Prostate gland (tissue), 2 donors: ENCODE measurements at regions not wholly inside any gene's neighbourhood (a gene's known extent, or its start where the extent isn't known, plus 50 kb on each side); places are given as distances from the start of the nearest gene placed in this dataset.

ENCODE experiments used
- DNase-seq: peaks from one replicate; pipeline ENCODE4 v3.0.0-alpha.2; 2019; ENCODE audit warnings: low spot score
- H3K27ac ChIP-seq, 2 donors: fragments of 200-600 bp; sonication (generic); 2 replicates each; pipeline ENCODE4 v1.5.1; 2017 to 2019
- H3K27me3 ChIP-seq: fragments of 200-600 bp; sonication (generic); replicated peaks from 2 replicates; pipeline ENCODE4 v1.5.1; 2019; ENCODE audit not compliant: insufficient read depth
- H3K36me3 ChIP-seq, 2 donors: fragments of 200-600 bp; sonication (generic); 1 replicate in 1 of 2; 2 replicates in 1 of 2; pipeline versions ENCODE4 v1.5.1 to v1.8.1; 2017 to 2019
- H3K4me1 ChIP-seq: fragments of 200-600 bp; sonication (generic); replicated peaks from 2 replicates; pipeline ENCODE4 v1.5.1; 2019
- H3K4me3 ChIP-seq, 2 donors: fragments of 200-600 bp; sonication (generic); 2 replicates each; pipeline ENCODE4 v1.5.1; 2017 to 2019
- H3K9me3 ChIP-seq: fragments of 200-600 bp; sonication (generic); 2 replicates; pipeline ENCODE4 v1.5.1; 2017
- POLR2A ChIP-seq: fragments of 450-650 bp; IDR thresholded peaks from one replicate; pipeline ENCODE4 v1.6.1; 2016; ENCODE audit warnings: antibody characterized with exemption, mild to moderate bottlenecking
- POLR2AphosphoS5 ChIP-seq: sonication (generic); formaldehyde crosslinking; IDR thresholded peaks from one replicate; pipeline ENCODE4 v1.6.1; 2017; ENCODE audit warnings: antibody characterized with exemption
- WGBS: methylation state at CpG from one replicate; pipeline ENCODE4 v1.1.5; 2018; 5-methylcytosine and 5-hydroxymethylcytosine counted together
- intact Hi-C: fragments of 100-400 bp; cut with DNase I; formaldehyde crosslinking; loops from one replicate; pipeline ENCODE4 v1.14.2; 2022
- TF ChIP-seq, protein P1 (sequence below), 4 experiments: fragments of 200-600 bp in 2 of 4; fragments of 450-650 bp in 2 of 4; sonication (generic) in 2 of 4; IDR thresholded peaks; 1 replicate in 3 of 4; 2 replicates in 1 of 4; pipeline ENCODE4 v1.5.1; 2016 to 2019; ENCODE audit warnings: antibody characterized with exemption in 4 of 4, mild to moderate bottlenecking in 2 of 4, moderate library complexity in 2 of 4

DNA sequence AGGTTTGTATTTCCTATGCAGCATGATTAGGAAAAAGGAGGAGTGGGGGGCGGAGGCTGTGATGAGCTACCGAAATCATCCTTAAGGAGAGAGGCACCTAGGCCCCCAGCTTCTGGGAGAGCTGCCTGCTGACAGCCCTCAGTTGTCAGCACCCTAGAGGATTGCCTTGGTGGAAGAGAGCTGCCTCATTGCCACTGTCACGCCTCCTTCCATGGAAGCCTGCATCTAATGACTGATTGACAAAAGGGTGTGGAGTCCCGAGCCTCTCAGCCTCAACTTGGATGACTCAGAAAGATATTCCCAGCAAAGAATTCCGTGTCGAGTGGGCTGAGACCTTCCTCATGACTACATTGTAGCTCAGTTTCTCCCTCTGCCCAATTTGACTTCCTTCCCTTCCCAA is 320.4 kb upstream of the PROK2 start:
- H3K27me3 ChIP-seq: no peaks in the 10 kb centered on the region
- 91% methylated on average over 6 of the region's 6 CpGs for WGBS
- DNase-seq: no peak
- intact Hi-C loops: no loop called here
- H3K27ac ChIP-seq: no peak overlapping the region
- no peaks in the 10 kb centered on the region for H3K4me1 ChIP-seq
- TF ChIP-seq POLR2A (no peak), POLR2AphosphoS5 (no peak)
- TF ChIP-seq, protein P1, sequence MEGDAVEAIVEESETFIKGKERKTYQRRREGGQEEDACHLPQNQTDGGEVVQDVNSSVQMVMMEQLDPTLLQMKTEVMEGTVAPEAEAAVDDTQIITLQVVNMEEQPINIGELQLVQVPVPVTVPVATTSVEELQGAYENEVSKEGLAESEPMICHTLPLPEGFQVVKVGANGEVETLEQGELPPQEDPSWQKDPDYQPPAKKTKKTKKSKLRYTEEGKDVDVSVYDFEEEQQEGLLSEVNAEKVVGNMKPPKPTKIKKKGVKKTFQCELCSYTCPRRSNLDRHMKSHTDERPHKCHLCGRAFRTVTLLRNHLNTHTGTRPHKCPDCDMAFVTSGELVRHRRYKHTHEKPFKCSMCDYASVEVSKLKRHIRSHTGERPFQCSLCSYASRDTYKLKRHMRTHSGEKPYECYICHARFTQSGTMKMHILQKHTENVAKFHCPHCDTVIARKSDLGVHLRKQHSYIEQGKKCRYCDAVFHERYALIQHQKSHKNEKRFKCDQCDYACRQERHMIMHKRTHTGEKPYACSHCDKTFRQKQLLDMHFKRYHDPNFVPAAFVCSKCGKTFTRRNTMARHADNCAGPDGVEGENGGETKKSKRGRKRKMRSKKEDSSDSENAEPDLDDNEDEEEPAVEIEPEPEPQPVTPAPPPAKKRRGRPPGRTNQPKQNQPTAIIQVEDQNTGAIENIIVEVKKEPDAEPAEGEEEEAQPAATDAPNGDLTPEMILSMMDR (IDR thresholded peaks at IDR 0.05): no peak
- no peak overlapping the region for H3K4me3 ChIP-seq
- no peaks in the 10 kb centered on the region for H3K9me3 ChIP-seq
- H3K36me3 ChIP-seq: no peaks in the 10 kb centered on the region

DNA sequence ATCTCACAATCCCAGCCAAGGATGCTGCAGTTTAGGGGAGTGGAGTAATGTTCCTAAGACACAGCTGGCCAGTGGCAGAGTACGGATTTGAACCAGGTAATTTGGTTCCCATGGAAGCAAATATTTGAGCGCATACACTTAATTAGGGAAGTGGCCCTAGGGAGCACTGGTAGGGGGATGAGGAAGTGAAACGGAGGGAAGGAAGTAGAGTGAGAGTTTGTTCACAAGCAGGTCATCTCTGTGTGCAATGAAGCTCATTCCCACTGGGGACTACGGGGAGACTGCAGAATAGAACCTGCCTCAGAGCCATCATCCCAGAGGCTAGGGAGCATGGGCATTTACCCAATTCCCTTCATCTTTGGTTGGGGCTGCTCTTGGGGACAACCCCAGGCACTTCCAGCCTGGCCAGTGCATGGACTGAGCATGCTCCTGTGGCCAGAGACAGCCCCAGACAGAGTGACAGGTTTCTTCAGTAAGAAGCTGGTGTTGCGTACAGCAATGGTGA is 317.2 kb upstream of the PROK2 start:
- TF ChIP-seq POLR2AphosphoS5 (no peak), POLR2A (no peak)
- TF ChIP-seq, protein P1 (IDR thresholded peaks at IDR 0.05): no peak
- intact Hi-C loops: no loop called here
- no peaks in the 10 kb centered on the region for H3K9me3 ChIP-seq
- H3K27me3 ChIP-seq: no peaks in the 10 kb centered on the region
- H3K4me3 ChIP-seq: no peak overlapping the region
- no peak for DNase-seq
- no peaks in the 10 kb centered on the region for H3K4me1 ChIP-seq
- H3K27ac ChIP-seq: no peak overlapping the region
- no peaks in the 10 kb centered on the region for H3K36me3 ChIP-seq
- 73% methylated on average over 5 of the region's 5 CpGs for WGBS

DNA sequence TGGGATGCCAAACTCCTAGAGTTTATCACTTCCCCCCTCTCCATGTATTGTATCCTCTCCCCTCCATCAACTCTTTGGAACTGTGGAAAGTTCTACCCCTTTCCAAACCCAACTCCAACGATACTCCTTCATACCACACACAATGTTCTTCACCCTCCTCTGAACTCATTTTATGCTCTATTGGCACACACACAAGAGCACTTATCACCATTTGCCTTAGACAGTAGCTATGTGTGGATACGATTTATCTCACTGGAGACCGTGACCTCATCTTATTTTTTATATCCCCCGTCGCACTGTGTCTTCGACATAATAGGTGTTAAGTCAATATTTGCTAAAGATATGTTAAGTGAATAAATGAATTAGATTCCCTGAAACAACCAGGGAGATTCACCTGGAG is 316.5 kb upstream of the PROK2 start:
- Histone ChIP-seq H3K27me3 (no peaks in the 10 kb centered on the region), H3K36me3 (no peaks in the 10 kb centered on the region), H3K27ac (no peak overlapping the region), H3K9me3 (no peaks in the 10 kb centered on the region), H3K4me3 (no peak overlapping the region), H3K4me1 (no peaks in the 10 kb centered on the region)
- TF ChIP-seq POLR2A (no peak), POLR2AphosphoS5 (no peak)
- TF ChIP-seq, protein P1 (IDR thresholded peaks at IDR 0.05): no peak
- no peak for DNase-seq
- intact Hi-C loops: no loop called here
- WGBS: 38% methylated on average over 6 of the region's 6 CpGs

DNA sequence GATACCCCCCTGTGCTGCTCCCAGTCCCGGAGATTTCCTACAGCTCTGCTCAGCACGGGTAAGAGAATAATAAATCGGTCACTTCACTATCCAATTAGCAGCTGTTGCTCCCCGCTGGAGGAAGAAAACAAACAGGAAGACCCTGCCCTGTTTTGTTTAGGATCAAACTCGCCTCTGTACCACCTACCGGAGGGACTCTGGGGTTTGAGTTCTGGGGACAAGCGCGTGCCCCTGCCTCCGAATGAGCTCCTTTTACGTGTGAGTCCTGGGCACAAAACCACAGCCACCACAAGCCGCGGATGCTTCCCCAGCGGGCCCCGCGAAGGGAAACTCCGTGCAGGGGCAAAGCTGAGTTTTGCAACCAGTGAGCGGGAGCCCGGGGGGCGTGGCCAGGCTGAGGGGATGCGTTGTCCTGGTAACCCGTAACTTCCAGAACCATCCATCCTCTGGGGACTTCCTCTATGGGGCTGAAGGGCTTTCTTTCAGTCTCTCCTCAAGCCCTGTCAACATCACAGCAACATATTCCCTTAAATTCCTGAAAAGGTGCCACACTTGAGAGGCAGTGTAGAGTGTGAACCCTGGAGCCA is 315.7 kb upstream of the PROK2 start:
- DNase-seq: peak; percentile 20
- Histone ChIP-seq H3K27me3 (no peaks in the 10 kb centered on the region), H3K4me3 (peak overlapping the region; percentile 12), H3K36me3 (no peaks in the 10 kb centered on the region), H3K9me3 (no peaks in the 10 kb centered on the region), H3K27ac (peak overlapping the region; percentile 41 to 48), H3K4me1 (no peaks in the 10 kb centered on the region)
- 4% methylated on average over 19 of the region's 21 CpGs for WGBS
- intact Hi-C loops: no loop called here
- TF ChIP-seq, protein P1 (IDR thresholded peaks at IDR 0.05): no peak
- TF ChIP-seq POLR2AphosphoS5 (peak; percentile 32), POLR2A (peak; percentile 19)

DNA sequence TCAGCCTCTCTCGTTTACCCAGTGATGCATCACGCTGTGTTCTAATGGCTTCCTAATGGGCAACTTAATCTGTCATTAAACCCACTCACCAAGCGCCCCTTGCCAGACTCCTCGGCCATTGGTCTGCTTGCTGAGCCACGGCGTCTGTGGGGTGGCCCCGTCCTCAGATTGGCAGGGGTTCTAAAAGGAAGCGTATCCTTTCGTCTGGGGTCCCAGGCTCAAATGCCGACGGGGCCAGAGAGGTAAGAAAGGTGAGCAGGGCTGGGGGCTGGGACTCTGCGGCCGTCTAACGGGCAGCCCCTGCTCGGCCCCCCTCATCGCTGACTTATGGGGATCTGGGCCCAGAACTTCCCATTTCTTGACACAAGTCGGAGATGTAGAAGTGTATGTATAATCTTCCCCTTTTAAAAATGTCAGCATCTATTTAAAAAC is 315.1 kb upstream of the PROK2 start:
- WGBS: 30% methylated on average over 17 of the region's 17 CpGs
- Histone ChIP-seq H3K9me3 (no peaks in the 10 kb centered on the region), H3K27me3 (no peaks in the 10 kb centered on the region), H3K4me1 (no peaks in the 10 kb centered on the region), H3K27ac (peak overlapping the region; percentile 41 to 48), H3K36me3 (no peaks in the 10 kb centered on the region), H3K4me3 (peak overlapping the region; percentile 12)
- DNase-seq: no peak
- TF ChIP-seq POLR2AphosphoS5: no peak
- TF ChIP-seq, protein P1 (IDR thresholded peaks at IDR 0.05): no peak
- TF ChIP-seq POLR2A: no peak
- intact Hi-C loops: no loop called here
